ENCODE measurements at regions not wholly inside any gene's neighbourhood (a gene's known extent, or its start where the extent isn't known, plus 50 kb on each side); places are given as distances from the start of the nearest gene placed in this dataset.

GRCh38 chrX:13169684-13170083 lies 125.3 kb upstream of the FAM9C start:
- no peak for TF ChIP-seq CTCF (tag by site-specific recombination; IDR thresholded peaks at IDR 0.05)
- no peak for TF ChIP-seq ZNF121 (tag by site-specific recombination; IDR thresholded peaks at IDR 0.05)
